Large intestine (tissue), 3 donors: ENCODE measurements at regions not wholly inside any gene's neighbourhood (a gene's known extent, or its start where the extent isn't known, plus 50 kb on each side); places are given as distances from the start of the nearest gene placed in this dataset.

ENCODE experiments used
- DNase-seq, 2 donors: peaks; one replicate each; pipeline versions ENCODE4 v3.0.0 to v3.0.0-alpha.2; 2013
- H3K27ac ChIP-seq: one replicate; pipeline ENCODE4 v1.5.1; 2013; ENCODE audit warnings: low read length
- H3K27me3 ChIP-seq: 2 replicates; pipeline ENCODE4 v1.6.1; 2013; ENCODE audit warnings: low read length; ENCODE audit not compliant: control insufficient read depth, insufficient read depth
- H3K36me3 ChIP-seq: 2 replicates; pipeline ENCODE4 v1.6.1; 2013; ENCODE audit warnings: low read length; ENCODE audit not compliant: control insufficient read depth, insufficient read depth
- H3K4me1 ChIP-seq: one replicate; pipeline ENCODE4 v1.6.1; 2013; ENCODE audit warnings: low read length; ENCODE audit not compliant: control insufficient read depth, insufficient read depth
- H3K4me3 ChIP-seq: one replicate; pipeline ENCODE4 v1.5.1; 2013; ENCODE audit warnings: low read length
- H3K9me3 ChIP-seq: one replicate; pipeline ENCODE4 v1.6.1; 2013; ENCODE audit warnings: mild to moderate bottlenecking, low read depth, low read length, moderate library complexity; ENCODE audit not compliant: control insufficient read depth
- WGBS: methylation state at CpG from one replicate; pipeline ENCODE4 v1.1.5; 2013; ENCODE audit warnings: low lambda C conversion rate; ENCODE audit not compliant: insufficient coverage; 5-methylcytosine and 5-hydroxymethylcytosine counted together

DNA sequence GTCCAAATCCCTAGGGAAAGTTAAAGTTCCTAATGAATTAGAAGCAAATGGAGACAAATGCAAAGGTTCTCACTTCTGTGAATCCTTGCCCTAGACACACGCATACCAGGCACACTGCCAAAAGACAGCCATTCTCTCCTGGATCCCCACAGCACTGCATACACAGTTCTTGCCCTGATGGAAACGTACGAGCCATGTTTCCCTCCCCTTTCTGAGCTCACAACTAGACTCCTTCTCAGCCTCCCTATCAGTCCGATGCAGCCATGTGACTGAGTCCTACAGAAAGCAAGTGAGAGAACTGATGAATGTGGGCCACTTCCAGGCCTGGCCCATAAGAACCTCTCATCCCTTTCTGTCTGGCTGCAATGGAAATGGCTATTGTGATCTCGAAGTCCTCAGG, 92.0 kb downstream of the ZNF608 start:
- Histone ChIP-seq H3K27ac (peak overlapping the region; percentile 93), H3K27me3 (no peaks in the 10 kb centered on the region), H3K4me1 (peaks cover 77% of the 10 kb centered on the region), H3K4me3 (no peak overlapping the region), H3K36me3 (no peaks in the 10 kb centered on the region), H3K9me3 (no peaks in the 10 kb centered on the region)
- WGBS, result no CpG with 5 or more reads among the region's 5 CpGs
- peak in 1 of 2 donors; percentile 36 for DNase-seq

DNA sequence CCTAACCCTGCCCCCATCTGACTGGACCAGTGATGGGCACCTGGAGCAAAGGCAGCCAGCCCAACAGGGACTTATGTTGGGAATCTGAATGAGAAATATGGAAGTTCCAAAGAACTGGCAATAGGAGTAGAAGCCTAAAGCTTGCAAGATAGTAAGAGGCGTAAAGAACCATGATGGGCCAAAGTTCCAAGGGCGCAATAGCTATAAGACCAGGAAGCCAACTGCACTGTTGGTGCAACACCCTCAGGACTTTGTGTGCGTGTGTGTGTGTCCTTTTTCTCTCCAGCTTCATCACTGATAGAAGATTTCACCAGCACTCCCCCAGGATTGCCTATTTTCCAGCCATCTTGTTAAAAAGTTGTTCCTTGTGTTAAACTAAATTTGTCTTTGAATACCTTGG, 92.8 kb downstream of the ZNF608 start:
- H3K4me1 ChIP-seq, result peaks cover 80% of the 10 kb centered on the region
- H3K27me3 ChIP-seq, result no peaks in the 10 kb centered on the region
- DNase-seq, result peak in 1 of 2 donors; percentile 65
- peak overlapping the region; percentile 93 for H3K27ac ChIP-seq
- no peaks in the 10 kb centered on the region for H3K9me3 ChIP-seq
- peaks cover 2% of the 10 kb centered on the region for H3K36me3 ChIP-seq
- H3K4me3 ChIP-seq, result no peak overlapping the region
- WGBS, result no CpG with 5 or more reads among the region's 3 CpGs

DNA sequence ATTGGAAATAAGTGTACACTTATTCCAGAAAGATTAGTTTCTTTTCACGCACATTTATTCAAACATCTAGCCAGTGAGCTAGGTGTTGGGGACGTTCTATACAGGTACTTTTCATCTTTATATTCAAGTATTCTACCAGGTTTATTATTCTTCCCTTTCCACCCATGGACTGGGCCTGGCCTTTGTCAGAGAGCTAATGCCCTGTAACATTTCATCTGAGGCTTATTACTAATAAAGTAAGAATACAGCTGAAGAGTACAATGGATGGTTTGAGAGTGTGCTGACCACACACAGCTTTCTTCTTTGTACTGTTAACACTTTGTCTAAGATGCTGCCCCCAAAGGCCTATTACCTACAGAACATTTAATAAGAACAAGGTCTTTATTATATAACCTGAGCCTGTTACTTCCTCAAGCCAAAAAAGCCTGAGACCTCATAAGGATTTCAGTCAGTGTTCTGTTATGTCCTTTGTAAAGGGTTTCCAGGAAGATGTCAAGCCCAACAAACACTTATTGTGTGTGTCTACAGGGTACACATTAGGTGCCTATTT, 93.5 kb downstream of the ZNF608 start:
- DNase-seq, result no peak
- no CpG with 5 or more reads among the region's 2 CpGs for WGBS
- peak overlapping the region; percentile 93 for H3K27ac ChIP-seq
- H3K36me3 ChIP-seq, result peaks cover 9% of the 10 kb centered on the region
- H3K4me1 ChIP-seq, result peaks cover 79% of the 10 kb centered on the region
- H3K27me3 ChIP-seq, result no peaks in the 10 kb centered on the region
- no peaks in the 10 kb centered on the region for H3K9me3 ChIP-seq
- no peak overlapping the region for H3K4me3 ChIP-seq

DNA sequence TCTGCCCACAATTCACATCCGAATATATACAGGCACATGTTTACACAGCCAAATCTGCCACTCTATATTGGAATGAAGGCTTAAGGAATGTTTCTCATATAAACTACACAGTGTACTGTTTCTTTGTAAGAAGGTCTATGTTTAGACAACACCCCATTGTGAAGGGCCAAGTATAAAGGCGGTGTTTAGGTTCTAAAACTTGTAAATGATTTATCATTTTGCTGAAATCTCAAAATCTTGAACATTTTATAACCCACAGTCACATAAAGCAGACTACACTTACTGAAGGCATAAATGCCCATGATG, 94.0 kb downstream of the ZNF608 start:
- H3K9me3 ChIP-seq, result no peaks in the 10 kb centered on the region
- H3K36me3 ChIP-seq, result peaks cover 14% of the 10 kb centered on the region
- H3K4me1 ChIP-seq, result peaks cover 82% of the 10 kb centered on the region
- no peak for DNase-seq
- H3K4me3 ChIP-seq, result no peak overlapping the region
- H3K27me3 ChIP-seq, result no peaks in the 10 kb centered on the region
- no CpG with 5 or more reads among the region's 2 CpGs for WGBS
- peak overlapping the region; percentile 93 for H3K27ac ChIP-seq

DNA sequence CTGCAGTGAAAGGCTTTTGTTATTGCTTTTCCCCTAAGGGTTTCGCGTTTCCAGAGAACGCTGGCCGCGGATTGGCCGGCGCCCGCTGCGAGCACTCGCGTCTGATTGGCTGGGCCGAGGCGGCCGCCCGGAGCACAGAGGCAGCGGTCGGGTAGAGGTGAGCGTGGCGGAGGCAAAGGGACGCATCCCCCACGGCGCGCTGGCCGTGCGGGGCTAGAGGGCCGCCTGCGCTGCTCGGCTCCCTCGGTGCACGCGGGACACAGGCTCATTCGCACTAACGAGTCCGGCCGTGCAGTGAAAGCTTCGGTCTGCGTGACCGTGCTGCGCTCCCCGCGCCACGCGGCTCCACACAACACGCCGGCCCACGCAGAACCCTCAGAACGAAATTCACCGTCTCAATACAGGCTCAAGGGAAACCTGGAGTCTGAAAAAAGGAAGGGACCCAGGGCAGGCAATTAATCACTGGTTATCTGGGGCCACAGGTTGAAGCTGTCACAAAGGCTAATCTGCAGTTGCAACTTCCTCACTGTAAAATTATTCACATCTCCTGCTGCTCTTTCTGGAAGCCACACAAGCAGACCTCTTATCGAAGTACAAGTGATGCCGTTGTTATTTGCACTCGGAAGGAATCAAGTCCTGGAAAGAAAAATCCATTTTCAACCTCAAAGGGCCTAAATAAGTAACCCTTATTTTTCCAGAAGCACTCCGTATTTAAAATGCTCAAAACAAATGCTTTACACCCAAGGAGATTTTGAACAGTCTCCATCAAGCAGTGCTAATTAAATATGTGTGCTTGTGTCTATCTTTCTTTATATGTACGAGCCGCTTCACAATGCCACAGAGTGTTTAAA, 94.6 kb downstream of the ZNF608 start:
- Histone ChIP-seq H3K27ac (peak overlapping the region; percentile 93), H3K4me1 (peaks cover 82% of the 10 kb centered on the region), H3K27me3 (no peaks in the 10 kb centered on the region), H3K36me3 (peaks cover 19% of the 10 kb centered on the region), H3K9me3 (no peaks in the 10 kb centered on the region), H3K4me3 (peak overlapping the region; percentile 51)
- no CpG with 5 or more reads among the region's 54 CpGs for WGBS
- DNase-seq, result peak; percentile 79 to 91

DNA sequence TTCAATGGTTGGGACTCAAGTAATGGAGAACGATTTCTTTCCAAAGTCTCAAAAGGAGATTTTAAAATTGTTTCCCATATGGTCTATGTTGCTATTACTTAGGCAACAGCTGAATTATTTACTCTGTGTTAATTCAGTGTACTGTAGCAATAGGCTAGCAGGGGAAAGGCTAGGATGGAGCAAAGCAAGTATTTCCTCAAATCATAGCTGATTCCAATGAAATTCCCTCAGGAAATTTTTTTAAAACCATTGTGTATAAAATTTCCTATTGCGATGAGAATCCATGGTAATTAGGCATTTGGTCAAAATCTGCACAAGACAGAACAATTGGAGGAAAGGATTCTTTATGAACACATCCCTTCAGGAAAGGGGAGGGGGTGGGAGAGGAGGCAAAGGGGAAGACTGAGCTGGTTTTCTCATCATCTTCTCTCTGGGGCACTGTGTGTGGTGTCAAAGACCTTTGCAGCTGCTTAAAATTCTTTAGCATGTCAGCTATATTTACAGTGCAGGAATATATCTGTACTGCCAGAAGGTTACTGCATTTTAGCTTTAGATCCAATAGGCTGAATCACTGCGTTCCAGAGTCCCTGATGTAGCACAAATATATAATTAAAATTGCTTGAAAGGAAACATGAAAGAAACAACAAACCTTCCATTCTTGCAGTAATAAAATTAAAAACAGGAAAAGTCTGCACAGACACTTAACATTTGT, 95.3 kb downstream of the ZNF608 start:
- Histone ChIP-seq H3K4me1 (peaks cover 82% of the 10 kb centered on the region), H3K27ac (peak overlapping the region; percentile 93), H3K4me3 (peak overlapping the region; percentile 51), H3K27me3 (no peaks in the 10 kb centered on the region), H3K36me3 (peaks cover 24% of the 10 kb centered on the region), H3K9me3 (no peaks in the 10 kb centered on the region)
- DNase-seq, result no peak
- WGBS, result no CpG with 5 or more reads among the region's 3 CpGs

DNA sequence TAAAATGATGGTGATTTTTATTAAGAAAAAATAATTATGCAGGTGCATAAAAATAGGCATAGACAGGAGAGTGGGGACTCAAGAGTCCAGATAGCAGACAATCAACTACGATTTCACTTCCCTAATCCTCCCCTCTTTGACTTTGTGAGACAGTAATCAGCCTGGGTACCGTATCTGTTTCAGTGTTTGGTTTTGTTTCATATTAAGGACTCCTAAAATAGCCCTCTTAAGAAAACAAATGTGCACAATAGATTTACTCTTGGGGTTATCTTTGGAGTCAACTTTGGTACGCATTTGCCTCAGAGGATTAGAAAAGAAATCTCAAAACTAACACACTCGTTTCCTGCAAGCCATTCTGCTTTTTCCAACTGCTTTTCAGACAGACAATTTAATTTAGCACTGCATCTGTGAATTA, 96.3 kb downstream of the ZNF608 start:
- Histone ChIP-seq H3K4me3 (no peak overlapping the region), H3K36me3 (peaks cover 30% of the 10 kb centered on the region), H3K9me3 (no peaks in the 10 kb centered on the region), H3K27me3 (no peaks in the 10 kb centered on the region), H3K4me1 (peaks cover 77% of the 10 kb centered on the region), H3K27ac (peak overlapping the region; percentile 93)
- WGBS, result 0% methylated on average over 2 of the region's 4 CpGs
- no peak for DNase-seq

DNA sequence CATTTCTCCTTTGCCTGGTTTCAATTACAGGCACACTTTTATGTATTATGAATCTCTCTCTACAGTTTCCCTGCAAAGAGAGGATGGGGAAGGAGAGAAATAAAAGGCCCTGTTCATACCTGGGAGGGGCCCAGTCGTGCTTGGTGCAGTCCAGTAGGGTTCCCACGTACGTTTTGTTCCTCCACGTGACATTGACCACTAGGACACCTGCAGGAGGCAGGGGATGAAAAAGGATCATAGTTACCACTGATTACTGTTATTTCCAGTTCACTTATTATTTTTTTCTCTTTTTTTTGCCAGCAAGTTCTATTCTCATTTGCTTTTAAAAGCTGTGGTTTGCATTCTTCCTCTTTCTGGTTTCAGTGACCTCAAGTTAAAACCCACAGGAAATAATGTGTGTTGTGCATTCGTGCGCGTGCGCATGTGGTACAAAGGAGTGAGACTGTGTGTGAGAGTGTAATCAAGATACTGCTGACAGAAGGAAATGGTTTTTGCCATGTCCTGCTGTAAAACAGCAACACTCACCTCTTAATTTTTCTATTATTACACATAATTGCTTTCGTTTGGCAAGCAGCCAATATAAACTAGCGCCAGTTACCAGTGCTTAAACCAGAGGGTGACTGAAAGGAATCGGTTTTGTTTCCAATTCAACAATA, 96.8 kb downstream of the ZNF608 start:
- Histone ChIP-seq H3K36me3 (peaks cover 30% of the 10 kb centered on the region), H3K27ac (peak overlapping the region; percentile 93), H3K9me3 (no peaks in the 10 kb centered on the region), H3K4me1 (peaks cover 71% of the 10 kb centered on the region), H3K4me3 (no peak overlapping the region), H3K27me3 (no peaks in the 10 kb centered on the region)
- WGBS, result 18% methylated on average over 3 of the region's 11 CpGs
- DNase-seq, result peak; percentile 84 to 91

DNA sequence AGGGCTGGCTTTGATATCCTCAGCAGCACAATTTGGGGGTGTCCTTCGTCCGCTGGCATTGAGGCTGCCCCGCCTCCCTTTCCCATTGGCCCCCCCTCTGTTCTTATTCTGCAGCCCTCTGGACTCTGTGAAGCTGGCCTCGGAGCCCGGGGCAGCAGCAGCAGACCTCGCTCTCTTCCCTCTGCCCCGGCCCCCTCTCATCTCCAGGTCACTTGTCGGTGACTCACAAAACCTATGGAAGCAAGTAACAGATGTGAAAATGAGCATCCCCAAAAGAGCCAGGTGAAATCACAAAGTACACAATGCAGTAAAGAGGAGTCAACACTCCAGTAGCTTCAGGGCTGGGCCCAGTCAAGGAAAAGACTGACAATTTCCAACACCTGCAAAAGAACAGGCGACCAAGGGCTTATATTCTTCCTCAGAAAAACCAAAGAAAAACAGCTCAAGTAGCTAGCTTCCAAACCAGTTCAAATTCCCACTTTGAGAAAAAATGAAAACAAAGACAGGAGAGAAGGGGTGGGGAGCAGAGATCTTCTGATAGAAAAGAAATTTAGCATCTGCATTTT, 97.5 kb downstream of the ZNF608 start:
- no peaks in the 10 kb centered on the region for H3K9me3 ChIP-seq
- peak overlapping the region; percentile 93 for H3K27ac ChIP-seq
- H3K4me1 ChIP-seq, result peaks cover 69% of the 10 kb centered on the region
- WGBS, result 60% methylated on average over 1 of the region's 9 CpGs
- no peaks in the 10 kb centered on the region for H3K27me3 ChIP-seq
- no peak overlapping the region for H3K4me3 ChIP-seq
- DNase-seq, result peak; percentile 66 to 78
- H3K36me3 ChIP-seq, result peaks cover 33% of the 10 kb centered on the region

DNA sequence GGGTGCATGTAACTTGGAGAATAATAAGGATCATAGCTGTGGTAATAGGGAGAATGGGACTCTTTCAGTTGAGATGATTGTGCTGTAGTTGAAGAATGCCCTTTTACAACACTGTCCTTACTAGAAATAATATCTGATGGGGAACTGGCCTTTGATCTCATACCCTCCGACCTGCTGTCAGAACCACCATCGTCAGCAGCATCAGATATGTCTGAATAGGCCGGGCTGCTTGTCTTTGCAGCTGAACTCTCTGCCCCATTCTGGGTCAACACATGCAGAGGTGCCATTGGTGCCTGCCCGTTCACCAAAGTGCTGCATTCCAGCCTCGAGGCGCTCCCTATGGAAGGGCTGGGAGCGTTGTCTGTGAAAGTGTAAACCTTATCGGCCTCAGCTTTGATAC, 99.1 kb downstream of the ZNF608 start:
- H3K9me3 ChIP-seq, result no peaks in the 10 kb centered on the region
- peak; percentile 65 to 71 for DNase-seq
- H3K36me3 ChIP-seq, result peaks cover 41% of the 10 kb centered on the region
- peaks cover 61% of the 10 kb centered on the region for H3K4me1 ChIP-seq
- H3K4me3 ChIP-seq, result no peak overlapping the region
- H3K27me3 ChIP-seq, result no peaks in the 10 kb centered on the region
- H3K27ac ChIP-seq, result peak overlapping the region; percentile 57
- WGBS, result no CpG with 5 or more reads among the region's 8 CpGs
